Suppressor macrophage treated with lipopolysaccharide for 4 hours (primary cell): ENCODE measurements at regions not wholly inside any gene's neighbourhood (a gene's known extent, or its start where the extent isn't known, plus 50 kb on each side); places are given as distances from the start of the nearest gene placed in this dataset.
"Not testable (repeated sequence)": the region's sequence is repeated elsewhere in the genome, so short reads cannot be mapped to it uniquely, and the experiment has no call there.

ENCODE experiments used
- DNase-seq: peaks from one replicate; pipeline ENCODE4 v3.0.0-alpha.2; 2020

GRCh38 chr21:7837315-7837714 lies 2684.1 kb upstream of the TPTE start:
- DNase-seq = not testable (repeated sequence)

- not testable (repeated sequence) for DNase-seq
Measured at GRCh38 chr21:7853426-7853825, 2668.0 kb upstream of the TPTE start.

- DNase-seq = not testable (repeated sequence)
Measured at GRCh38 chr21:7853836-7854235, 2667.5 kb upstream of the TPTE start.
